Ovary (tissue), 7 donors: ENCODE measurements at regions not wholly inside any gene's neighbourhood (a gene's known extent, or its start where the extent isn't known, plus 50 kb on each side); places are given as distances from the start of the nearest gene placed in this dataset.

Source experiments
- DNase-seq, 5 donors: peaks; one replicate each; pipeline ENCODE4 v3.0.0-alpha.2; 2019 to 2020
- H3K27ac ChIP-seq, 2 donors: fragments of 200-600 bp; one replicate each; pipeline versions ENCODE4 v1.5.1 to v1.8.0; 2019 to 2022
- H3K27me3 ChIP-seq: fragments of 200-600 bp; one replicate; pipeline ENCODE4 v1.8.0; 2022
- H3K36me3 ChIP-seq: fragments of 200-600 bp; sonication (generic); one replicate; pipeline ENCODE4 v1.5.1; 2019
- H3K4me1 ChIP-seq: one replicate; pipeline ENCODE4 v1.8.1; 2013; ENCODE audit warnings: mild to moderate bottlenecking, moderate library complexity; ENCODE audit not compliant: insufficient read depth
- H3K4me3 ChIP-seq: fragments of 200-600 bp; sonication (generic); one replicate; pipeline ENCODE4 v1.5.1; 2017
- H3K9me3 ChIP-seq, 2 donors: fragments of 200-600 bp in 1 of 2; sonication (generic) in 1 of 2; one replicate each; pipeline versions ENCODE4 v1.5.1 to v1.8.1; 2013 to 2019; ENCODE audit warnings: mild to moderate bottlenecking in 1 of 2, moderate library complexity in 1 of 2
- EP300 ChIP-seq: sonication (generic); formaldehyde crosslinking; IDR thresholded peaks from one replicate; pipeline ENCODE4 v1.6.1; 2017; ENCODE audit warnings: antibody characterized with exemption
- POLR2A ChIP-seq: fragments of 450-650 bp; IDR thresholded peaks from one replicate; pipeline ENCODE4 v1.6.1; 2017; ENCODE audit warnings: antibody characterized with exemption, mild to moderate bottlenecking, moderate library complexity
- whole genome bisulfite sequencing, 3 donors: extraction: QIAGEN DNeasy Blood & Tissue Kit in 1 of 3; methylation state at CpG; one replicate each; pipeline versions ENCODE4 v1.1.5 to v1.1.7; 2013 to 2017; 5-methylcytosine and 5-hydroxymethylcytosine counted together
- intact Hi-C, 4 donors: fragments of 100-400 bp; cut with DNase I; formaldehyde crosslinking; loops; one replicate each; pipeline versions ENCODE4 v1.11.0 to v1.15.1; 2022 to 2023
- TF ChIP-seq, protein P1 (sequence below), 3 donors: fragments of 450-650 bp in 2 of 3; fragments of 200-600 bp in 1 of 3; IDR thresholded peaks; one replicate each; pipeline versions ENCODE4 v1.5.1 to v1.8.0; 2016 to 2022; ENCODE audit warnings: antibody characterized with exemption in 3 of 3, mild to moderate bottlenecking in 1 of 3
- donor health status: DM: no; HTN: no; CAD: no; lungs with moderate emphysema.
- donor health status: DM: no; HTN: no; CAD: no.
- donor health status: Bipolar disorder and iron deficiency.
- donor health status: DM: no; HTN: no; CAD: no.
- donor health status: DM: yes; HTN: yes; CAD: no.

DNA sequence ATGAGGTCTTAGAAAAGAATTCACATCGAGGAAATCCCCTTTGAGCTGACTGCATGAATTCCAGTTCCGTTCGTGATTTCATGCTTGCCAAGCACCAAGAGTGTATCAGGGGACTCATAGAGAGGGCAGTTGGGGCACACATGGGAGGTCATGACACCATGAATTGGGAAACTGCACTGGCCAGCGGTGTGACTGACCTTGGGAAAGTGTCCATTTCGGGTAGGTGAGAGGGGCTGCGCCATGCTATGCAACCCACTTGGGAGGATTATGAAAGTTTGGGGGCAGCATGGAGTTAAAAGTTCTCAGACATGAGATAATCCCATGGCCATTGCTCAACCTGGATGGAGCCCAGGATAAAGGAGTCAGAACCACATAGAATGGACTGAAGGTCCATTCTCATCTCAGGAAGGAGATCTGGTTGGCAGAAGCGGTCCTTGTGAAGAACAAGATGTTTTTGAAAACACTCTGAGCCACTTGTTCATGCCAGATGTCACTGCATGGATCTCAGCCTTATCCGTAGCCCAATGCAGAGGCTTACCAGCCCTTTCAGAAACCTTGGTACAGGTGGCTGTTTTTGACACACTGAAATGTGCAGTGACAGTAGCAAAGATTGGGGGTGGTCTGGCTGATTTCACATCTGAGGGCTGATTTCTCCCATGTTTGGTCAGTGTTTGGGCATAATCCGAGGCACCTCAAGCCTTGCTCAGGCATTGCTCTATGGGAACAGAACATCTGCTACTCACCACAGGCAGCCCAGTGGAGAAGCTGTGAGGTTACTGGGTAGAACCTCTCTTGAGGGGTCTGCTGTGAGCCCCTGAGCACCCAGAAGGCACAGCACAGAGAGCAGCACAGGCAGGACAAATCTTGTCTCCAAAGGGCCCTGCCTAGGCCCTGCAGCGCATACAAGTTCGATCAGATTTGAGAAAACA is 252.3 kb downstream of the CXCL12 start:
- no peaks in the 10 kb centered on the region for H3K27me3 ChIP-seq
- no peak for TF ChIP-seq EP300
- TF ChIP-seq, protein P1, sequence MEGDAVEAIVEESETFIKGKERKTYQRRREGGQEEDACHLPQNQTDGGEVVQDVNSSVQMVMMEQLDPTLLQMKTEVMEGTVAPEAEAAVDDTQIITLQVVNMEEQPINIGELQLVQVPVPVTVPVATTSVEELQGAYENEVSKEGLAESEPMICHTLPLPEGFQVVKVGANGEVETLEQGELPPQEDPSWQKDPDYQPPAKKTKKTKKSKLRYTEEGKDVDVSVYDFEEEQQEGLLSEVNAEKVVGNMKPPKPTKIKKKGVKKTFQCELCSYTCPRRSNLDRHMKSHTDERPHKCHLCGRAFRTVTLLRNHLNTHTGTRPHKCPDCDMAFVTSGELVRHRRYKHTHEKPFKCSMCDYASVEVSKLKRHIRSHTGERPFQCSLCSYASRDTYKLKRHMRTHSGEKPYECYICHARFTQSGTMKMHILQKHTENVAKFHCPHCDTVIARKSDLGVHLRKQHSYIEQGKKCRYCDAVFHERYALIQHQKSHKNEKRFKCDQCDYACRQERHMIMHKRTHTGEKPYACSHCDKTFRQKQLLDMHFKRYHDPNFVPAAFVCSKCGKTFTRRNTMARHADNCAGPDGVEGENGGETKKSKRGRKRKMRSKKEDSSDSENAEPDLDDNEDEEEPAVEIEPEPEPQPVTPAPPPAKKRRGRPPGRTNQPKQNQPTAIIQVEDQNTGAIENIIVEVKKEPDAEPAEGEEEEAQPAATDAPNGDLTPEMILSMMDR (IDR thresholded peaks at IDR 0.05) = no peak
- no peak for TF ChIP-seq POLR2A
- H3K27ac ChIP-seq = no peak overlapping the region
- no peaks in the 10 kb centered on the region for H3K9me3 ChIP-seq
- DNase-seq = no peak
- intact Hi-C loops = no loop called here
- WGBS, 3 donors = 83 to 89% (median 89%) methylated on average over 11 of the region's 11 CpGs
- no peaks in the 10 kb centered on the region for H3K36me3 ChIP-seq
- H3K4me3 ChIP-seq = no peak overlapping the region
- no peaks in the 10 kb centered on the region for H3K4me1 ChIP-seq

DNA sequence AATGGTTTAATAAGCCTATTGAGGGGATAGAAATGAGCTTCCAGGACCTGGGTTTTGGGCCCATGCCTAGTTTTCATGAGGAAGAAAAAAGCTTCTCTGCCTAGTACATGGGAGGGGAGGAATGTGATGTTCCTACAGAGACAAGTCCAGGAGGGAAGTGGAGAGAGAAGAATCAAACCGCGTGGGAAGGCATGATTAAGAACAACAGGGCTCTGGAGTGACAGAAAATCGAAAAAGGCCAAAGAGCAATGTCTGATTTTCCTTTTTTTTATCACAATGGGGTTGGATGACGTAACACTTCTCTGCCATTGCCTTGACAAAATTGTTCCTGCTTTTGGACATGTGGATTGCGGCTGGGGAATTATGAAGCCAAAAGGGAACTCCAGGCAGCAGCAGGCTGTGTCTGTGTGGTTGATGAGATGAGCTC is 258.6 kb downstream of the CXCL12 start:
- no peak for DNase-seq
- no peaks in the 10 kb centered on the region for H3K36me3 ChIP-seq
- no peaks in the 10 kb centered on the region for H3K4me1 ChIP-seq
- H3K27ac ChIP-seq = no peak overlapping the region
- no peaks in the 10 kb centered on the region for H3K27me3 ChIP-seq
- H3K9me3 ChIP-seq = no peaks in the 10 kb centered on the region
- no peak overlapping the region for H3K4me3 ChIP-seq
- TF ChIP-seq, protein P1 (IDR thresholded peaks at IDR 0.05) = no peak
- TF ChIP-seq EP300 (no peak), POLR2A (no peak)
- WGBS, 3 donors = 80 to 87% (median 86%) methylated on average over 5 of the region's 5 CpGs
- intact Hi-C loops = no loop called here

DNA sequence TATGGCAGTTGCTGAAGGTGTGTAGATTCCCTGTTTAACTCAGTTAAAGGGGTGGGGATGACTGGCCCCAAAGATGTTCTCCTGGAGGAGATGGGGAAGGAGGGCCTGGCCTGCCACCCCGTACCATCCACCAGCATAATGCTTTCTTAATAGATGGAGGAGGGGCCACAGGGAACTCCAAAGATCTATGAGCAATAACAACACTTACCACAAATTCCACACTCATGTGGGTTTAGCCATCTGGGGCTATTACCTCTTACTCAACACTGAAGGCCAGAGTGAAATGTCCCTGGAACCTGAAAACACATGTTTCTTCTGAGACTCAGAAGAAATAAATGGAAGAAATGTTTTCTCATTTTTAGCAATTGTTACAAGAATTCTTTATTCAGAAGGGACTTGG is 259.0 kb downstream of the CXCL12 start:
- DNase-seq = no peak
- Histone ChIP-seq H3K27me3 (no peaks in the 10 kb centered on the region), H3K36me3 (no peaks in the 10 kb centered on the region), H3K9me3 (no peaks in the 10 kb centered on the region), H3K4me3 (no peak overlapping the region), H3K4me1 (no peaks in the 10 kb centered on the region), H3K27ac (no peak overlapping the region)
- WGBS, 3 donors = 84 to 98% (median 88%) methylated on average over 1 of the region's 1 CpG
- no peak for TF ChIP-seq POLR2A
- TF ChIP-seq, protein P1 (IDR thresholded peaks at IDR 0.05) = no peak
- TF ChIP-seq EP300 = no peak
- intact Hi-C loops = no loop called here

DNA sequence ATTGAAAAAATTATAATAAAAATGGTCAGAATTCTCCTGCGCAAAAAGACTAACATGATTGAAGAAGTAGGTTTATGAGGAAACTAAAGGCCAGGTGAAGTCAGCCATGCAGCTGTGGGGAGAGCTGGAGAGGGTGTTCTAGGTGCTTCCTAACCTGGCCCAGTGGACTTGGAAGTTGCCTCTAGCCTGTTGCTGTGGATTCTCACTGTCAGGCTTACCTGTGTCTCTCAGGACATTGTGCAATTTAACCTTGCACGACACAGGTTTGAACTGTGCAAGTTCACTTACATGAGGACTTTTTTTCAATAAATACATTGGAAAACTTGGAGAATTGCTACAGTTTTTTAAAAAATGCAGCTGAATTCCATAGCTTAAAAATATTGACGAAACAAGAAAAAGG is 266.4 kb downstream of the CXCL12 start:
- WGBS, 3 donors = 90 to 96% (median 95%) methylated on average over 3 of the region's 3 CpGs

More for the DNA sequence above, 266.4 kb downstream of the CXCL12 start:
- H3K4me1 ChIP-seq = no peaks in the 10 kb centered on the region
- H3K36me3 ChIP-seq = no peaks in the 10 kb centered on the region
- H3K27me3 ChIP-seq = no peaks in the 10 kb centered on the region
- no peaks in the 10 kb centered on the region for H3K9me3 ChIP-seq
- TF ChIP-seq, protein P1 (IDR thresholded peaks at IDR 0.05) = no peak
- no peak for TF ChIP-seq EP300
- no peak for TF ChIP-seq POLR2A
- no peak overlapping the region for H3K27ac ChIP-seq
- intact Hi-C loops = no loop called here
- no peak overlapping the region for H3K4me3 ChIP-seq
- no peak for DNase-seq
